GM21723 (cell line): ENCODE measurements at regions not wholly inside any gene's neighbourhood (a gene's known extent, or its start where the extent isn't known, plus 50 kb on each side); places are given as distances from the start of the nearest gene placed in this dataset.
"Not testable (repeated sequence)": the region's sequence is repeated elsewhere in the genome, so short reads cannot be mapped to it uniquely, and the experiment has no call there.

Source experiments
- ATAC-seq: cut with Tn5 transposase; IDR thresholded peaks from one replicate; pipeline ENCODE4 v1.9.1; 2021; ENCODE audit warnings: mild to moderate bottlenecking, moderate library complexity; ENCODE audit not compliant: unreplicated experiment

DNA sequence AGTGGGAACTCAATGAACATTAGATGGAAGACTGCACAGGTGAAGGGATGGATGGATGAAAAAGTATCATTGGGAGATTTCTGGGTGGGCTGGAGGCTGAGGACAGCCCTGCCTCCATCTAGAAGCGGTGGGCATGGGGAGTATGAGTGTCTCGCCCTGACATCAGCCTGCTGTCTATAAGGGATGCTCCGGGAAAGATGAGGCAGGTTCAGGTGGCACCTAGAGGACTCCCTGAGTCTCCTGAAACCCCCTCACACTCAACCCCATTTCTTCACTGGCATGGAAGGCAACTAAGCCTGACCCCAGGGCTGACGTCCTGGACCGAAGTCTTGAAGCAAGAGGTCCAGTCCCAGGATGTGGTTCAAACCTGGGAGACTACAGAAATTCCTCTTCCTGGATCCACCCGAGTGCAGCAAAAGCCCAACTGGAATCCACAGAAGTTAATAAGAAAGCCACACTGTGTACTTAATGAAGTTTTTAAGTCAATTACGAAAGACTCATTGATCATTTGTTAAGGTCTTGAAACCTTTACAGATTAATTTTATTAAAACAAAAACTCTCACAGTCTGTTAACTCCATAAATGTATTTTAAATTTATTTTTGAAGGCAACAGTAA is 238.8 kb downstream of the EMX2 start:
- ATAC-seq, result no peak

GRCh38 chr10:117782276-117782675 is 239.7 kb downstream of the EMX2 start:
- ATAC-seq, result no peak

DNA sequence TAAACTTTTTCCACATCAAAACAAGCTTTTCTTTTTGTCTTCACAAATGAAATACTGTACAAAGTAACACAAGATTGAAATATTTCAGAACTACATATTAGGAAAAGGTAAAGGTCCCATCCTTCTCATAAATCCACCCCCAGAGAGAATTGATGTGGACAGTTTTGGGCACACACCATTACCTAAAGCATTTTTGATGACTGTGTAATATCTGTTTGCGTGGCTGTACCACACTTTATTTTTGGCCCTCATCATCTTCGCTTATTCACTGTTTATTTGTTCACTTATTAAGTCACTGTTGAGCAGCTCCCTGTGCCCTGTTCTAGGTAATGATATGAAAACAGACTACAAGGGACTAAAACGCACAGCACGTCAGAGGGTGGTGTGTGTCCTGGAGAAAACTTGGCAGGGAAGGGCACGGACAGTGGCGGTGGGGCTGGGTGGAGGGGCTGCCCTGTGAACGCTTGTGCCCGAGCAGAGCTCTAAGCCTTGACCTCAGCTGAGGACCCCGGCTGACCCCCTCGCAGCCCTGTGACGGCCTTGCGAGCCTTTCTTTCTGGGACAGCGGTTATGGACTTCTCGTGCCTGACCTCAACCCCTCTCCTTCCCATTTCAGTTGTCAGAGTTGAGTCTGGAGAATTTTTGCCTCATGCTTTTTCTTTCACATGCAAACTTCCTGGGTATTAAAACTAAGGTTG is 241.3 kb downstream of the EMX2 start:
- ATAC-seq, result no peak

DNA sequence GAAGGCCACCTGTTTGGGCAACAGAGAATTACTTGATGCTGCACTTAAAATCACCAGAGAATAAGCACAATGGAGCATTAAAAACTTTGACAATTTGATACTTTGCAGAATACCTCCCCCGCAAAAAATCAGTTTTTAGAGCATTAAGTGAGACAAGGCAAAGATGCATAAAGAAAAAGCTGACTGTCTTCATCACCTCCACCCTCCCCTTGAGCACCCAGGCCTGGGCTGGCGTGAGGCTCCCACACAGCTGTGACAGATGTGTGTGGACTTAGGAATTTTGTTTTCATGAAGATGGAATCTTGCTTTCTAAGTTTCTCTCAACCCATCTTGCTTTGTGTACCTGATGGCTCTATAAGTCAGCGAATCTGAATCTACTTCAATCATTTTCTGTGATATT is 242.2 kb downstream of the EMX2 start:
- ATAC-seq, result no peak

DNA sequence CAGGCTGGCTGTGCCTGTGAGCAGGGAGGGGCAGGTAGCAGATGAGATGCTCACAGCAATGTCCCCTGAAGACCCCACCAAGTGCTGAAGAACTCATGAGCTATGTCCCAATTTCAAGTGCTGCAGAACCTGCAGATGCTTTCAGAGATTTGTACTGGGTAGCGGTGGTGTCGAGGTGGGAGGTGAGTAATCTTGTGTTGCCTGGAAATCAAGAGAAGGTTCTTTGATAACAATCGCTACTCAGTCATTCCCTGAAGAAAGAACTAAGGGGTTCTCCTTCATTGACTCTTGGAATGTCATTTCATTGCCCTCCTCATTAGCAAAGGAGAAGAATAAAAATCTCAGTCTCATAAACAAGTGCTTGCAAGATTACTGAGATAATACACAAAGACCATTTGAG is 246.4 kb downstream of the EMX2 start:
- ATAC-seq, result no peak

DNA sequence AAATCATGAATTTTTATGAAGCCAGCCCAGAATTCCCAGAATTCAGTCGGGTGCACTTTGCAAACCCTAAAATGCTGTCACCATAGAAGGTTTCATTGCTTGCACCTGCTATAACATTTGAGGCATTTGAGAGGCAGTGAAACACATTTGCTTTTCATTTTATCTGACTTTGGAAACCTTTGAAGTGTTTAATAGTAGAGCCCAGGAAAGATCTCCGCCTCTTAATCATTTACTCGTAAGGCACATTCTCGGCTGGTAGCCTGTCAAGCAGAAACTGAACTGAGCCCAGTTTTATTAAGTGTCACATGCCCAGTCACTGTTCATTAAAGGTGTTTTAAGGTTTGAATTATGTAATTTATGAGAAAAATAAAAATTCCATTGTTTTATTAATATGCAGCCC is 247.6 kb downstream of the EMX2 start:
- no peak for ATAC-seq

- no peak for ATAC-seq
Measured at GRCh38 chr10:117790621-117791020, 248.1 kb downstream of the EMX2 start.

DNA sequence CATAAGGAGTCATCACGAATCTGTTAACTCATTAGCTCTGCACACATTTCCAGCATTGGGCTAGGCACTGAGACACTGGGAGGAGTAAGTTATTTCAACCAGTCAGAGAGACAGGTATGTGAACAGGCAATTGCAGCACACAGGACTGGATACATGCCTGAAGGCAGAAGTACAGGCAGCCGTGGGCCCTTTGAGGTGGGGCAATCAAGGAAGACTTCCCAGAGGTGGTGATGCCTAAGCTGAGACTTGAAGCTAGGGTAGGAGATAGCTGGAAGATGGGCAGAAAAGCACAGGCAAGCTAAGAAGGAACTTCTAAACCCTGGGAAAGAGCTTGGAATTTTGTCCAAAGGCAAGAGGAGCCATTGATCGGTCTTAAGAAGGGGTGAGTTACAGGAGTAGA is 249.7 kb downstream of the EMX2 start:
- no peak for ATAC-seq

DNA sequence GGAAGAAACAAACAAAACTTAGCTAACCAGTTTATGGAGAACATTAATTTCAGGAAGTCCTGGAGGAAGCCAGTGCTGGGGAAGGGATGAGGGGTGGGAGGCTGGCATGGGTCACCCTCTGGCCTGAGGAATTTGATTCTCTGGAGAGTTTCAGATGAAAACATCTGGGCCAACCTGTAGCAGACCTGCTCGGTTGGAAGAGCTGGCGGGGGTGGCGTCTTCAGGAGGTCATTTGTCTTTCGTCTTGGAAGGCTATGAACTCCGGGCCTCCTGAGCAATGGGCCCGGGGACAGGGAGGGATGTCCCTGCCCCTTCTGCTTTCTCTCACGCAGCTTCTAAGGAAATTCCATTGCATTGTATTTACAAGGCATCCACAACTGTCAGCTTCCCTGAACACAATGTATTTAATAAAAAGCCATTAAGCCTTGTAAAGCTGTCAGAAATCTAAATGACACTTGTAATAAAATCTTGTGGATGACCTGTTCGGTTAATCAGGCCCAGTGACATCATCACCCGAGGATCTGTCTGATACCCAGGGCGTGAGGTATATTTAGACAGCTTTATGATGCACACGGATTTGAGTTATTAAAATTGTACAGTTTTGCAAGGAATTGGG is 250.5 kb downstream of the RAB11FIP2 start:
- no peak for ATAC-seq

- no peak for ATAC-seq
Measured at GRCh38 chr10:117797296-117797695, 249.4 kb downstream of the RAB11FIP2 start.

GRCh38 chr10:117801691-117802090 is 245.1 kb downstream of the RAB11FIP2 start:
- ATAC-seq, result no peak

GRCh38 chr10:117804470-117805011 is 242.2 kb downstream of the RAB11FIP2 start:
- ATAC-seq, result no peak

DNA sequence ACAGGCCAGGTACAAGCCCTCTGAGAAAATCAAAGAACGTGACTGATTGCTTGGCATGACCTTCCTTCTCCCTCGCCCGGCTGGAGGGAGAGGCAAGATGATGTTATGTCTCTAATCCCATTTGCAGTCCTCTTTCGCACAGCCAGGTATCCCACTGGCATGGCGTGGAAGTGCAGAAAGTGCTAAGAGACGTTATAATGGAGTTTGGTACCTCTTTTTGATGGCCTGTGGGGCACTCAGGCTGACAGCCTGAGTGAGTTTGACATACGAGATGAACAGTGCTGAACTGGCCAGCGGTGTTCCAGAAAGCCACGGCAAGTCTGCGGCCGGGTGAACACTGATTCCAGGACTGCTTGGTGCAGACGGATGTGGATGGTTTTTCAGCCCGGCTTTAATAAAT is 241.6 kb downstream of the RAB11FIP2 start:
- ATAC-seq, result no peak

DNA sequence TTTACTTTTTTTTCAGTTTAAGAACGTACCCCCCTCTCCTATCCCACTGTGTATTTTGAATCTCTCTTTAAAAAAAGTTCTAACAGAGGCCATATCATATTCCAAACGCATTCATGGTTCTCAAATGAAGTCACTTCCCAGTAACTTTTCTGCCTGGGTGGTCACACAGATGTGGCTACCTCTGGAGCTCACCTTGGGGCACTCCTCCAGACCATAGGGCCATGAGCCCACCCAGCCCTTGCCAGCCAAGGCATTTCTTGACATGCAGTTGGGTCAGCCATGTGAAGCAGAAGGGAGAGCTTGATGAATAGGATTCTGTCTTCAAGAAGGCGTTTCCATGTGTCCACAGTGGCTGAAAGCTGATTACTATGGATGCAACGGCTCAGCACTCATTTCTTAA is 239.3 kb downstream of the RAB11FIP2 start:
- no peak for ATAC-seq

GRCh38 chr10:117815816-117816215 is 230.9 kb downstream of the RAB11FIP2 start:
- not testable (repeated sequence) for ATAC-seq

DNA sequence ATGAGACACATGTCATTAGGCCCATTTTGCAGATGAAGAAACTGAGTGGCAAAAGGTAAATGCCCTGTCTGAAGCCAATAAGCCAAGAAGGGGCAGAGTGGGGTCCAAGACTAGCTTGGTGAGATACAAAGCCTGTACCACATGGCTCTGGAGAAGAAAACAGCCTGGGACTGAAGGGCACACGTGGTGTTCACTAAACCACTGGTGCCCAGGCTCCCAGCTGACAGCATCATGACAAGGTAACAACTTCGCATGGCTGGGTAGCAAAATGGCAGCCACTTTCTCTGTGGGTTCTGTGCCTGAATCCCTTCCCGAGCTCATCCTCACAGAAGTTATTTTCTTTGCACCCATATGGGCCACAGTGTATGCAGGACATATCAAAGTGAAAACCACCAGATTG is 229.6 kb downstream of the RAB11FIP2 start:
- ATAC-seq, result no peak

GRCh38 chr10:117818721-117819120 is 228.0 kb downstream of the RAB11FIP2 start:
- ATAC-seq, result no peak

DNA sequence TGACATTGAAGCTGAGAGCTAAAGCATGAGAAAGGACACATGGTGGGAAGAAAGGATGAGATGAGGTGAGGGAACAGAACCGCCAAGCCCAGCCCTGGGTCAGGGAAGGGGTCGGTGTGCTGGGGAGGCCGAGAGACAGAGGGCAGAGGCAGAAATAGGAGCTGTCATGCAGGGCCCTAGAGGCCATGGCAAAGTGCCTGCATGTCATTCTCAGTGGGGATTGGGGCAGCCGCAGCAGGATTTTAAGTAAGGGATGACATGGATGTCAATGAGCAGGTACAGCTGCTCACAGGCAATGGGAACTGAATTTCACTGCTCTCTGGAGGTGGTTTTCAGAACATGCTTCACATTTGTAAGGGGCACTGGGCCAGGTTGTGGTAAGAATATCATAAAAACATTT is 227.4 kb downstream of the RAB11FIP2 start:
- no peak for ATAC-seq

- ATAC-seq, result no peak
Measured at GRCh38 chr10:117823980-117824379, 222.8 kb downstream of the RAB11FIP2 start.

- no peak for ATAC-seq
Measured at GRCh38 chr10:117830205-117830604, 216.5 kb downstream of the RAB11FIP2 start.

- no peak for ATAC-seq
Measured at GRCh38 chr10:117830787-117831212, 215.9 kb downstream of the RAB11FIP2 start.
